ENCODE measurements at regions not wholly inside any gene's neighbourhood (a gene's known extent, or its start where the extent isn't known, plus 50 kb on each side); places are given as distances from the start of the nearest gene placed in this dataset.

DNA sequence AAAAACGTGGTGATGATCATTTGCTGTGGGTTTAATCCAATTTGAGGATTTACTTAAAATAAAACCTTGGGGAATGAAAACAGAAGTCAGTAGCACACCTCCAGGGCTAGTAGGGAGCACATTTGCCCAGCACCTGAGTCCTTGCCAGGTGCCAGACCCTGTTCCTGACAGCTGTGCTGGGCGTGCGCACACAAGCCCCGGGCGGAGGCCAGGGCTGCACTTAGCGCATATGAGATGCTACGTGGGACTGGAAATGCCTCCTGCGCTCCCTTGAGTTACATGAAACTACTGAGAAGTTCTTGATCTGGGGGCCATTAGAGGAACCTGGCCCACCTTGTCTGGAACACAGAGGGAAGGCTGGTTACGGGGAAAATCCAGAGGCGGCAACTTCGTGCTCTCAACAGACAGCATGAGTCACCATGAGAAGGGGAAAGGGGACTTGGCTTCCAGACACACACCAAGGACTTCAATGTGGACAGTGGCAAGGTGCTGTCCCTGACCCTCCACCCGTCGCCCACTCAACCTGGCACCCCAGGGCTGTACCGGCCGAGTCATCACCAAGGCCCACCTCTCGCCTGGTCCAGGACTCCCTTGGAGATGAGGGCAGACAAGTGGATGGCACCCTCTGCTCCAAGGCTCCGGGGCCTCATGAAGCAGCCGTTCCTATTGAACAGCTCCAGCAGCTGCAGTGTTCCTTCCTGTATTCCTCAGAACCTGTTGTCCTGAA, 1468.6 kb downstream of the BRD1 start:
- H3K36me3 Mint-ChIP-seq (ENCODE audit: insufficient read depth) = no peaks in the 10 kb centered on the region
- H3K4me1 Mint-ChIP-seq (ENCODE audit: low read depth) = no peaks in the 10 kb centered on the region
- DNase-seq = no peak
- no peak overlapping the region for H3K4me3 Mint-ChIP-seq
- peaks cover 9% of the 10 kb centered on the region for H3K27me3 Mint-ChIP-seq (ENCODE audit: low read depth)
- ATAC-seq = no peak
- no peaks in the 10 kb centered on the region for H3K9me3 Mint-ChIP-seq

- Mint-ChIP-seq H3K9me3 (no peaks in the 10 kb centered on the region), H3K27me3 (ENCODE audit: low read depth) (peaks cover 9% of the 10 kb centered on the region), H3K4me3 (no peak overlapping the region), H3K4me1 (ENCODE audit: low read depth) (no peaks in the 10 kb centered on the region), H3K36me3 (ENCODE audit: insufficient read depth) (no peaks in the 10 kb centered on the region)
- DNase-seq (no peak), ATAC-seq (no peak)
These were observed 1469.7 kb downstream of the BRD1 start for GRCh38 chr22:48357961-48358360.

- Mint-ChIP-seq H3K9me3 (no peaks in the 10 kb centered on the region), H3K36me3 (ENCODE audit: insufficient read depth) (no peaks in the 10 kb centered on the region), H3K4me1 (ENCODE audit: low read depth) (no peaks in the 10 kb centered on the region), H3K4me3 (no peak overlapping the region), H3K27me3 (ENCODE audit: low read depth) (peaks cover 9% of the 10 kb centered on the region)
- DNase-seq (no peak), ATAC-seq (no peak)
These were observed 1470.5 kb downstream of the BRD1 start for GRCh38 chr22:48357196-48357595.

DNA sequence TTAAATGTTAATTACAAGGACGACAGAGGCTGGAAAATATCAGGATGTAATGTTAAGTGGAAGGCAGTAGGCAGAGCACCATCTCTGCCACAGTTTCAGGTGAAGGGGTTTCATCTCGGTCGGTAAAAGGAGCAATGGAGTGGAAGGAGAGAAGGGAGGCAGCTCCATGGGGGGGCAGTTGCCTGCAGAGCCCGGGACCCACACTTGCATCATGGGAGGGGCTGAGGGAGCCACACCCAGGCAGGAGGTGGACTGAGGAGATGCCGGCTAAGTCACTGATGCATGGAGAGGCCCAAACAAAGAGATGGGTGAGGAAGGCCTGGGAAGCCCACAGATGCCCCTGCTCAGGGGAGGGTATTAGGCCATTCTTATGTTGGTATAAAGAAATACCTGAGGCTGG, 1470.9 kb downstream of the BRD1 start:
- peaks cover 9% of the 10 kb centered on the region for H3K27me3 Mint-ChIP-seq (ENCODE audit: low read depth)
- no peaks in the 10 kb centered on the region for H3K4me1 Mint-ChIP-seq (ENCODE audit: low read depth)
- DNase-seq = no peak
- H3K36me3 Mint-ChIP-seq (ENCODE audit: insufficient read depth) = no peaks in the 10 kb centered on the region
- H3K9me3 Mint-ChIP-seq = no peaks in the 10 kb centered on the region
- no peak for ATAC-seq
- no peak overlapping the region for H3K4me3 Mint-ChIP-seq

DNA sequence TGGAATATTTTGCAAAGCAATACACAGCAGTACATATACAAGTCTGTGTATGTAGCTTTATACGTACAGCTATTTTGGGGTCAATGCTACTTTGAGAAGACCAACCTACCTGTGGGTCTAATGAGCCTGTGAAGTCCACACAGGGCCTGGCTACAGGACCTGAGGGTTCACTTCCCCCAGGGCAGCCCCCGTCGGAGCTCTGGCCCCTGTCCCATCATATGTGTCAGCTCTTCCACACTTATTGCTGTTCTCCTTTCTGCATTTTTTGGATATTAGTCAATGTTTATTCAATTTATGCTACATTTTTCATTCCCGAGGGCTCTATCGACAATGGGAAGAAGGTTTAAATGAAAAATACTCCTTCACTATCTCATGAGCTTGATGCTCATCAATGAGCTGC, 1473.6 kb downstream of the BRD1 start:
- Mint-ChIP-seq H3K4me3 (no peak overlapping the region), H3K9me3 (no peaks in the 10 kb centered on the region), H3K27me3 (ENCODE audit: low read depth) (peaks cover 9% of the 10 kb centered on the region), H3K36me3 (ENCODE audit: insufficient read depth) (no peaks in the 10 kb centered on the region), H3K4me1 (ENCODE audit: low read depth) (no peaks in the 10 kb centered on the region)
- no peak for DNase-seq
- ATAC-seq = no peak

DNA sequence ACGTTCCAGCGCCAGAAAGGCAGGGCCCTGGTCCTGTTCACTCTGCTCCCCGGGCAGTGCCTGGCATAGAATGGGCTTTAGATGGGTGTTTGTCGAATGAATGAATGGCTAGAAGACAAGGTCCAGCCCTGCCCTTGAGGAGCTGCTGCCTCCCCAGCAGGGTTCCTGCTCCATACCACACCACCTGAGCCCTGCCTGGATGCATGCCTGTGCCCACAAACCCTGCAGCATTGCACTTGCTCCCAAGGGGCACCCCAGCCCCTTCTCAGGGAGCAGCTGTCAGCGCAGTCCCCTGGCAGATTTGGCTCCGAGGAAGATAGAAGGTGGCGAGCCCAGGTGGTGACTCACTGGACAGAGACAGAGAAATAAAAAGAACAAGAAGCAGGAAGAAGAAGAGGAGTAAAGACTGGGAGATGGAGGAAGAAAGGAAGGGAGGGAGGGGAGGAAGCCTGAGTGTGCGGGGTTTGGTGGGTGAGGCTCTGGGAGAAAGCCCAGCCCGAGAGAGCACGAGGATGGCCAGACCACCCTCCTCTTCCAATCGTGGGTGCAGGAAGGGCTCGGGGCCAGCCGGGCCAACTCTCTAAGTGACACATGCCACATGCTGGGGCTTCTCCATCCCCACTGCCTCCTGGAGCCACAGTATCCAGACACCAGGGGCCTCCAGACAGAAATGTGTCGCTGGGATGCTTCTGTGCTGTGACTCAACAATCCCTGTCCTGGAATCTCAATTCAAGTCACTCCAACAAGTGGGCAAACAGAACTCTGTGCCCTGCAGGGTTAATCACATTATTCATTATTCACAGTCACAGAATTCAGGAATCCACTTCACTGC, 1474.3 kb downstream of the BRD1 start:
- no peak overlapping the region for H3K4me3 Mint-ChIP-seq
- H3K4me1 Mint-ChIP-seq (ENCODE audit: low read depth) = no peaks in the 10 kb centered on the region
- DNase-seq = no peak
- H3K9me3 Mint-ChIP-seq = no peaks in the 10 kb centered on the region
- H3K27me3 Mint-ChIP-seq (ENCODE audit: low read depth) = peaks cover 6% of the 10 kb centered on the region
- H3K36me3 Mint-ChIP-seq (ENCODE audit: insufficient read depth) = no peaks in the 10 kb centered on the region
- no peak for ATAC-seq

DNA sequence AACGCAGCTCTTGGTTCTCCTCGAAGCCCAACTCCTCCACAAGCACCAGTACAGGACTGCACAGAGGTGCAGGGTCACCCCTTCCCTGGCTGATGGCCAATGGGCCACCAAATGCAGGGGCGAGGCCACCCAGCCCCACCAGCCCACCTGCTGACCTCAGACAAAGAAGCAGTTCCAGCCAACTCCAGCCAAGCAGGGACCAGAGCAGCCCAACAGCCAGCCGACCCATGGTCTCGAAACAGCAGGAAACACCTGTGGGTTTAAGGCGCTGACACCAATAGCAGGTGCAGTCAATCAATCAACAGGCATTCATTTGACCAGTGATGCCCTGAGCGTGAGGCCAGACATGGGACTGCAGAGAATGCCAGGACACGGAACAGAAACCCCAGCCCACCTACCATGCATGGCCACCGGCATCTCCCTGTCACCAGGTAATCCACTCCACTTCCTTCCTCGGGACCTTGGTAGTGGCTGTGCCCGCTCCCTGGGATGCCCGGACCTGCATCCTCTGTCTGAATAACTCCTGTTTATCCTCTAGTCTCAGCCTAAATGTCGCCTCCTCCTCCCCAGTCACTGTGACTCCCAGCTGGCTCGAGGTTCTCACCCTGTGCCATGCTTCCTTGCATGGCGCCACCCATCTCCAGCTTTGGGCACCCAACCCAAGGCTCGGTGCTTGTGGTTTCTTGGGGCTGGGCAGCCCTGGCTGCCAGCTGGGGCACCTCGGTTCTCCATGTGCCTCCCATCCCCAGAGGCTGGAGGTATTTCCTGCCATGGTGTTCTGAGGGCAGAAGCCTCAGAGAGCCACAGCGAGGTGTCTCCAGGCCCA, 1475.4 kb downstream of the BRD1 start:
- ATAC-seq (no peak), DNase-seq (no peak)
- Mint-ChIP-seq H3K36me3 (ENCODE audit: insufficient read depth) (no peaks in the 10 kb centered on the region), H3K4me3 (no peak overlapping the region), H3K4me1 (ENCODE audit: low read depth) (no peaks in the 10 kb centered on the region), H3K27me3 (ENCODE audit: low read depth) (peaks cover 8% of the 10 kb centered on the region), H3K9me3 (no peaks in the 10 kb centered on the region)

DNA sequence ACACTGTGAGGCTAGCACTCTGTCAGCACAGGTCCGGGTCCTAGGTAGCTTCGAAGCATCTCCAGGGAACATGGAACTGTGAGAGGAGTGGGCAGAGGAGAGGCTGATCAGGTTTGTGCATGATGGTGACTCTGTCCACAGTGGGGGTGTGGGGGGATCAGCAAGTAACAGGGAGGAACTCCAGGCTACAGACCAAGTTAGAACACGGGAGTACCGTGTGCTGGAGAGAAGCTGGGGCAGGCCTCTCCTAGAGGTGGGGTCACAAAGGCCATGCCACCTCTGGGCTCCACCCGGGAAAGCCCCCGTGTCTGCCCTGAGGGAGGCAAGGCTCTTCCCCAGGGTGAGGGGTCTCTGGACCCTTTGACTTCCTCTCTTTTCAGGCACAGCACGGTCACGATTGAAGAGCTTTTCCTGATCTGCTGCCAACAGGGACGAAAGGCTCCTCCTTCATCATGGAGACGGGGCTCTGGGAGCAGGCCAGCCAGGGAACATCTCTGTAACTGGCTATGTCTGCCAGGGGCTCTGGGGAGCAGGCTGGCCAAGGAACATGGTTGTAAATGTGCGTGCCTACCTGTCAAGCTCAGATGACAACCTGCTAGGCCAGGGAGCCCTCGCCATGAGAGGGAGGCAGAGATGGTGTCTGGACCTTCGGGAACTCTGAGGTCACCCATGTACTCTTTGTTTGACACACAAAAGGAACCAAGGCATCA, 1476.1 kb downstream of the BRD1 start:
- Mint-ChIP-seq H3K27me3 (ENCODE audit: low read depth) (peaks cover 3% of the 10 kb centered on the region), H3K36me3 (ENCODE audit: insufficient read depth) (no peaks in the 10 kb centered on the region), H3K4me3 (no peak overlapping the region), H3K9me3 (no peaks in the 10 kb centered on the region), H3K4me1 (ENCODE audit: low read depth) (no peaks in the 10 kb centered on the region)
- DNase-seq (no peak), ATAC-seq (no peak)

DNA sequence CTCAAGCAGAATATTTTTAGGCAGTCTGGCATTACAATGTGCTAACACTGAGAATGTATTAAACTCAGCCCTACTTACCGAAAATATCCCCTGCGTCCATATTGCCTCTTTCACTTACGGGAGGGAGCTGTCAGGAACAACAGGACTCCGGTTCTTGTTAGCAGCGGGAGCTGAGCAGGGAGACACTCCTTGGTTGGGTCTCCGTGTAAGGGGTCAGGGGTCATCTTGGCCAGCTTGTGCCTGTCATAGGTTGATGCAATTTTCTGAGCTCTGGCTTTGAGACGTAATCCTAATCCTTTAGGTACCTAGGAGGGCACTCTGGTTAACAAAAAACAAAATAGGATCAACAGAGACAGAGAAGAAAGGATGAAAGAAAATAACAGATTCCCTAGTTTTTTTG, 1477.2 kb downstream of the BRD1 start:
- Mint-ChIP-seq H3K27me3 (ENCODE audit: low read depth) (peaks cover 1% of the 10 kb centered on the region), H3K4me1 (ENCODE audit: low read depth) (no peaks in the 10 kb centered on the region), H3K36me3 (ENCODE audit: insufficient read depth) (no peaks in the 10 kb centered on the region), H3K9me3 (no peaks in the 10 kb centered on the region), H3K4me3 (no peak overlapping the region)
- ATAC-seq = no peak
- DNase-seq = no peak

DNA sequence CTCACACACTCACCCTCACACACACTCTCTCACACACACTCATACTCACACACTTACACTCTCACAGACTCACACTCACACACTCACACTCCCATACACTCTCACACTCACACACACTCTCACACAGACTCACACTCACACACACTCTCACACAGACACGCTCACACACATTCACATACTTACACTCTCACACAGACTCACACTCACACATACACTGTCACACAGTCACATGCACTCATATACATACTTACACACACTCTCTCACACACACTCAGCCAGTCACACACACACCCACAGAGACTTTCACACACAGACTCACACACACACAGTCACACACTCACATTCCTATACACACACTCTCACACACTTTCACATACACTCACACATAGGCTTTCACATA, 1478.8 kb downstream of the BRD1 start:
- Mint-ChIP-seq H3K4me1 (ENCODE audit: low read depth) (no peaks in the 10 kb centered on the region), H3K9me3 (no peaks in the 10 kb centered on the region), H3K4me3 (no peak overlapping the region), H3K36me3 (ENCODE audit: insufficient read depth) (no peaks in the 10 kb centered on the region), H3K27me3 (ENCODE audit: low read depth) (peaks cover 1% of the 10 kb centered on the region)
- no peak for DNase-seq
- ATAC-seq = no peak

DNA sequence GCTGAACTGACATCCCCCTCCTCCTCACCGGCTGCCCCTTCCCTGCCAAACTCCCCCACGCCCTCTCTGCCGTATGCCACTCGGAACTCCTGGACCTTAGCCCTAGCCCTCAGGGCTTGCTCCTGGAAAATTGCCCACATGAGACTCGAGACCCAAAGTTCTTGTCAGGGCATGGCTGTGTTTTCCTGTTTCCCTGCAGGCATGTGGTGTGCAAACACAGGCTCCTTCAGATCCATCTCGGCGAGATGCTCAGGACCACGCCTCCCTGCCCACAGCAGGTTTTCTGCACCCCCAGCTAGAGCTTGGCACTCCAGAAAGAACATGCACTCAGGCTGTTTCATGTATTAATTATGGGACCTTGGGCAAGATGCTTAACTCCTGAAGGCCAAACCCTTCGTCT, 1480.4 kb downstream of the BRD1 start:
- Mint-ChIP-seq H3K4me3 (no peak overlapping the region), H3K36me3 (ENCODE audit: insufficient read depth) (no peaks in the 10 kb centered on the region), H3K4me1 (ENCODE audit: low read depth) (no peaks in the 10 kb centered on the region), H3K9me3 (no peaks in the 10 kb centered on the region), H3K27me3 (ENCODE audit: low read depth) (peaks cover 1% of the 10 kb centered on the region)
- DNase-seq (no peak), ATAC-seq (no peak)

GRCh38 chr22:48346911-48347310, 1480.8 kb downstream of the BRD1 start:
- DNase-seq (no peak), ATAC-seq (no peak)
- Mint-ChIP-seq H3K4me3 (no peak overlapping the region), H3K9me3 (no peaks in the 10 kb centered on the region), H3K4me1 (ENCODE audit: low read depth) (no peaks in the 10 kb centered on the region), H3K36me3 (ENCODE audit: insufficient read depth) (no peaks in the 10 kb centered on the region), H3K27me3 (ENCODE audit: low read depth) (peaks cover 1% of the 10 kb centered on the region)

- H3K9me3 Mint-ChIP-seq = no peaks in the 10 kb centered on the region
- peaks cover 4% of the 10 kb centered on the region for H3K27me3 Mint-ChIP-seq (ENCODE audit: low read depth)
- no peak overlapping the region for H3K4me3 Mint-ChIP-seq
- DNase-seq (no peak), ATAC-seq (no peak)
- no peaks in the 10 kb centered on the region for H3K36me3 Mint-ChIP-seq (ENCODE audit: insufficient read depth)
- H3K4me1 Mint-ChIP-seq (ENCODE audit: low read depth) = no peaks in the 10 kb centered on the region
These were observed 1481.4 kb downstream of the BRD1 start for GRCh38 chr22:48346311-48346710.

DNA sequence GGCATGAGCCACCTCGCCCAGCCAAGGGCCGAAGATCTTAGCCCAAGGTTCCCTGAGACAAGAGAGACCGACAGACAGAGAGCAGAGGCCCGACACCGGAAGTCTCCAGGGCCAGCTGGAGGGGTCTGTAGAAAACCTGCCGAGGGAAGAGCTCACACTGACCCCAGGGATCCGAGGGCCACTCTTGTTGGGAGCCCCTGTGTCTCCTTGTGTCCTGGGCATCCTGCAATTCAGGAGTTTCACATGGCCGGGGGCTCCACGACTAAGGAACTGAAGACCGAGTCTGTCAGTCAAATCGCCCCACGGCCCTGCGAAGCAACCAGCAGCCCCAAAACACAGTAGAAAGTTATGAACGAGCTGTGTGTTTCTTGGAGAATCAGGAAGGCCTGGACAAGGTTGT, 1482.0 kb downstream of the BRD1 start:
- Mint-ChIP-seq H3K27me3 (ENCODE audit: low read depth) (peaks cover 6% of the 10 kb centered on the region), H3K4me3 (no peak overlapping the region), H3K9me3 (no peaks in the 10 kb centered on the region), H3K4me1 (ENCODE audit: low read depth) (no peaks in the 10 kb centered on the region), H3K36me3 (ENCODE audit: insufficient read depth) (no peaks in the 10 kb centered on the region)
- ATAC-seq = no peak
- DNase-seq = no peak
